ENCODE measurements at regions not wholly inside any gene's neighbourhood (a gene's known extent, or its start where the extent isn't known, plus 50 kb on each side); places are given as distances from the start of the nearest gene placed in this dataset.

- 89% methylated on average over 15 of the region's 15 CpGs for WGBS
- TF ChIP-seq SP1 (IDR thresholded peaks at IDR 0.05), result no peak
- TF ChIP-seq FOXA2 (IDR thresholded peaks at IDR 0.05), result no peak
- TF ChIP-seq ZBTB33 (IDR thresholded peaks at IDR 0.05), result no peak
- TF ChIP-seq NR2F2 (IDR thresholded peaks at IDR 0.05), result no peak
- no peak for TF ChIP-seq RXRA (IDR thresholded peaks at IDR 0.05)
- TF ChIP-seq, protein P1, sequence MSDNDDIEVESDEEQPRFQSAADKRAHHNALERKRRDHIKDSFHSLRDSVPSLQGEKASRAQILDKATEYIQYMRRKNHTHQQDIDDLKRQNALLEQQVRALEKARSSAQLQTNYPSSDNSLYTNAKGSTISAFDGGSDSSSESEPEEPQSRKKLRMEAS (IDR thresholded peaks at IDR 0.05), result no peak
- TF ChIP-seq EGR1 (IDR thresholded peaks at IDR 0.05; ENCODE audit: low read depth in 2 of 2), result no peak
- no peak for TF ChIP-seq CTCF (IDR thresholded peaks at IDR 0.05; ENCODE audit: low read depth, low read length, missing input control)
- TF ChIP-seq HNF4G (IDR thresholded peaks at IDR 0.05), result no peak
- no peak for TF ChIP-seq GABPA (IDR thresholded peaks at IDR 0.05 in 1 of 2, conservative IDR thresholded peaks at IDR 0.05 in 1 of 2)
- DNase-seq (ENCODE audit: low spot score), result no peak
- Histone ChIP-seq H3K27me3 (ENCODE audit: control insufficient read depth in 4 of 4, insufficient read depth in 4 of 4, low read length in 3 of 4) (no peaks in the 10 kb centered on the region), H3K9ac (ENCODE audit: low read depth in 1 of 2, low read length in 2 of 2) (no peak overlapping the region), H3K27ac (ENCODE audit: low read depth in 1 of 2, low read length in 2 of 2) (no peak overlapping the region), H3K4me1 (ENCODE audit: control insufficient read depth in 4 of 4, insufficient read depth in 4 of 4, low read length in 3 of 4) (no peaks in the 10 kb centered on the region), H3K9me3 (ENCODE audit: control insufficient read depth in 4 of 4, low read length in 3 of 4) (peaks cover 0 to 3% (median 0%) of the 10 kb centered on the region in 4 donors), H3K36me3 (ENCODE audit: control insufficient read depth in 4 of 4, insufficient read depth in 3 of 4, low read depth in 1 of 4, low read length in 3 of 4) (no peaks in the 10 kb centered on the region), H3K4me3 (ENCODE audit: low read depth in 1 of 3, low read length in 3 of 3) (no peak overlapping the region)
These were observed 368.3 kb upstream of the C1orf174 start for GRCh38 chr1:4268262-4268888.

DNA sequence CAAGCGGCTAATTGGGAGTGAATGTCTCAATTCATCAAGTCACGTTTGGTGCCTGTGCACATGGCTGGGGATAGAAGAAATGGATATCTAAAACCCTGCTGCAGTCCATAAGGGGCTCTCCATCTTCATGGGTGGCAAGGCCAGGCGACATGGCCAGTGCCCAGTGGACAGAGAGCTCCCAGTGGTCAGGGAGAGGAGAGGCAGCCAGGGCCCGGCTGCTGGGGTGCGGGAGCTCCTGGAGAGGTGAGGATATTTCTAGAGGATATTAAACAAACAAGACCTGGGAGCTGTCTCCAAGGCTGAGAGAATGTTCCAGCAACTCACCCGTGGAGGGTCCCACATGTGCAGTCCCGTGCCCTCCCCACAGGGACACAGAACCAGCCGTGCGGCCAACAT lies 368.8 kb upstream of the C1orf174 start:
- no peak for TF ChIP-seq SP1 (IDR thresholded peaks at IDR 0.05)
- Histone ChIP-seq H3K4me1 (ENCODE audit: control insufficient read depth in 4 of 4, insufficient read depth in 4 of 4, low read length in 3 of 4) (no peaks in the 10 kb centered on the region), H3K4me3 (ENCODE audit: low read depth in 1 of 3, low read length in 3 of 3) (no peak overlapping the region), H3K36me3 (ENCODE audit: control insufficient read depth in 4 of 4, insufficient read depth in 3 of 4, low read depth in 1 of 4, low read length in 3 of 4) (no peaks in the 10 kb centered on the region), H3K9me3 (ENCODE audit: control insufficient read depth in 4 of 4, low read length in 3 of 4) (peaks cover 0 to 3% (median 0%) of the 10 kb centered on the region in 4 donors), H3K9ac (ENCODE audit: low read depth in 1 of 2, low read length in 2 of 2) (no peak overlapping the region), H3K27ac (ENCODE audit: low read depth in 1 of 2, low read length in 2 of 2) (no peak overlapping the region), H3K27me3 (ENCODE audit: control insufficient read depth in 4 of 4, insufficient read depth in 4 of 4, low read length in 3 of 4) (no peaks in the 10 kb centered on the region)
- no peak for DNase-seq (ENCODE audit: low spot score)
- WGBS, result 87% methylated on average over 9 of the region's 9 CpGs

- WGBS, result 88% methylated on average over 7 of the region's 7 CpGs
- Histone ChIP-seq H3K27me3 (ENCODE audit: control insufficient read depth in 4 of 4, insufficient read depth in 4 of 4, low read length in 3 of 4) (no peaks in the 10 kb centered on the region), H3K4me3 (ENCODE audit: low read depth in 1 of 3, low read length in 3 of 3) (no peak overlapping the region), H3K9me3 (ENCODE audit: control insufficient read depth in 4 of 4, low read length in 3 of 4) (peaks cover 0 to 3% (median 0%) of the 10 kb centered on the region in 4 donors), H3K9ac (ENCODE audit: low read depth in 1 of 2, low read length in 2 of 2) (no peak overlapping the region), H3K36me3 (ENCODE audit: control insufficient read depth in 4 of 4, insufficient read depth in 3 of 4, low read depth in 1 of 4, low read length in 3 of 4) (no peaks in the 10 kb centered on the region), H3K4me1 (ENCODE audit: control insufficient read depth in 4 of 4, insufficient read depth in 4 of 4, low read length in 3 of 4) (no peaks in the 10 kb centered on the region), H3K27ac (ENCODE audit: low read depth in 1 of 2, low read length in 2 of 2) (no peak overlapping the region)
- DNase-seq (ENCODE audit: low spot score), result no peak
- TF ChIP-seq GABPA (IDR thresholded peaks at IDR 0.05 in 1 of 2, conservative IDR thresholded peaks at IDR 0.05 in 1 of 2) (no peak), YY1 (IDR thresholded peaks at IDR 0.05) (no peak), EGR1 (IDR thresholded peaks at IDR 0.05; ENCODE audit: low read depth in 2 of 2) (no peak), TAF1 (conservative IDR thresholded peaks at IDR 0.05) (no peak), HNF4G (IDR thresholded peaks at IDR 0.05) (no peak), FOXA2 (IDR thresholded peaks at IDR 0.05) (no peak), NR2F2 (IDR thresholded peaks at IDR 0.05) (no peak), ZBTB33 (IDR thresholded peaks at IDR 0.05) (no peak), REST (IDR thresholded peaks at IDR 0.05) (no peak), HNF4A (conservative IDR thresholded peaks at IDR 0.05) (no peak), RXRA (IDR thresholded peaks at IDR 0.05) (no peak), RAD21 (IDR thresholded peaks at IDR 0.05) (no peak), JUND (IDR thresholded peaks at IDR 0.05) (no peak)
- TF ChIP-seq, protein P1 (IDR thresholded peaks at IDR 0.05), result no peak
- TF ChIP-seq, protein P2, sequence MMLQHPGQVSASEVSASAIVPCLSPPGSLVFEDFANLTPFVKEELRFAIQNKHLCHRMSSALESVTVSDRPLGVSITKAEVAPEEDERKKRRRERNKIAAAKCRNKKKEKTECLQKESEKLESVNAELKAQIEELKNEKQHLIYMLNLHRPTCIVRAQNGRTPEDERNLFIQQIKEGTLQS (IDR thresholded peaks at IDR 0.05), result no peak
These were observed 369.3 kb upstream of the C1orf174 start for GRCh38 chr1:4269330-4269729.
